ENCODE measurements at regions not wholly inside any gene's neighbourhood (a gene's known extent, or its start where the extent isn't known, plus 50 kb on each side); places are given as distances from the start of the nearest gene placed in this dataset.

GRCh38 chr1:198848649-198849048 lies 209.8 kb downstream of the PTPRC start:
- TF ChIP-seq, protein P1, sequence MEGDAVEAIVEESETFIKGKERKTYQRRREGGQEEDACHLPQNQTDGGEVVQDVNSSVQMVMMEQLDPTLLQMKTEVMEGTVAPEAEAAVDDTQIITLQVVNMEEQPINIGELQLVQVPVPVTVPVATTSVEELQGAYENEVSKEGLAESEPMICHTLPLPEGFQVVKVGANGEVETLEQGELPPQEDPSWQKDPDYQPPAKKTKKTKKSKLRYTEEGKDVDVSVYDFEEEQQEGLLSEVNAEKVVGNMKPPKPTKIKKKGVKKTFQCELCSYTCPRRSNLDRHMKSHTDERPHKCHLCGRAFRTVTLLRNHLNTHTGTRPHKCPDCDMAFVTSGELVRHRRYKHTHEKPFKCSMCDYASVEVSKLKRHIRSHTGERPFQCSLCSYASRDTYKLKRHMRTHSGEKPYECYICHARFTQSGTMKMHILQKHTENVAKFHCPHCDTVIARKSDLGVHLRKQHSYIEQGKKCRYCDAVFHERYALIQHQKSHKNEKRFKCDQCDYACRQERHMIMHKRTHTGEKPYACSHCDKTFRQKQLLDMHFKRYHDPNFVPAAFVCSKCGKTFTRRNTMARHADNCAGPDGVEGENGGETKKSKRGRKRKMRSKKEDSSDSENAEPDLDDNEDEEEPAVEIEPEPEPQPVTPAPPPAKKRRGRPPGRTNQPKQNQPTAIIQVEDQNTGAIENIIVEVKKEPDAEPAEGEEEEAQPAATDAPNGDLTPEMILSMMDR (IDR thresholded peaks at IDR 0.05): no peak
- TF ChIP-seq POLR2A (IDR thresholded peaks at IDR 0.05): no peak
